ENCODE measurements at regions not wholly inside any gene's neighbourhood (a gene's known extent, or its start where the extent isn't known, plus 50 kb on each side); places are given as distances from the start of the nearest gene placed in this dataset.
A peak's percentile ranks its signal among the peaks of the same experiment; 100 is the strongest.

- Histone ChIP-seq H3K9ac (ENCODE audit: low read depth, low read length) (no peak overlapping the region), H3K9me3 (ENCODE audit: control insufficient read depth, insufficient read depth, low read length) (no peaks in the 10 kb centered on the region), H3K36me3 (ENCODE audit: insufficient read depth, low read length) (no peaks in the 10 kb centered on the region), H3K4me1 (ENCODE audit: insufficient read depth, low read length) (no peaks in the 10 kb centered on the region)
These were observed 63.0 kb downstream of the INSIG1 start for GRCh38 chr7:155360495-155361345.

DNA sequence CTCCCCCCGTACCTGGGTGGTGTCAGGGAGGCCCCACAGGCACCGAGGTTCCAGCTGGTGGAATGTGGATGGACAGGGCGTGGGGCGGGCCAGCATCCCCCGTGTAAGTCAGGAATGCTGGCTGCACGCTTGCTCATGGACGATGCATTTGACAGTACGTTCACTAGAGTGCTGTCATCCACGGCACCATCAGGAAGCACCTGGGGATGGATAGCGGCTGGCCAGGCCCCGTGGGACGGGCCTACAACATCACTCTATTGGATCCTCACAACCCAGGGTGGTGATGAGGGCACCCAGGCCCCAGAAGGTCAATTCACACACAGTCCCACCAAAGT is 63.6 kb downstream of the INSIG1 start:
- Histone ChIP-seq H3K36me3 (ENCODE audit: insufficient read depth, low read length) (no peaks in the 10 kb centered on the region), H3K9me3 (ENCODE audit: control insufficient read depth, insufficient read depth, low read length) (no peaks in the 10 kb centered on the region), H3K9ac (ENCODE audit: low read depth, low read length) (no peak overlapping the region), H3K4me1 (ENCODE audit: insufficient read depth, low read length) (no peaks in the 10 kb centered on the region)

- Histone ChIP-seq H3K9ac (ENCODE audit: low read depth, low read length) (no peak overlapping the region), H3K4me1 (ENCODE audit: insufficient read depth, low read length) (no peaks in the 10 kb centered on the region), H3K36me3 (ENCODE audit: insufficient read depth, low read length) (no peaks in the 10 kb centered on the region), H3K9me3 (ENCODE audit: control insufficient read depth, insufficient read depth, low read length) (no peaks in the 10 kb centered on the region)
These were observed 64.3 kb downstream of the INSIG1 start for GRCh38 chr7:155361947-155362346.

GRCh38 chr7:155362380-155363145 is 64.9 kb downstream of the INSIG1 start:
- no peaks in the 10 kb centered on the region for H3K9me3 ChIP-seq (ENCODE audit: control insufficient read depth, insufficient read depth, low read length)
- no peaks in the 10 kb centered on the region for H3K4me1 ChIP-seq (ENCODE audit: insufficient read depth, low read length)

DNA sequence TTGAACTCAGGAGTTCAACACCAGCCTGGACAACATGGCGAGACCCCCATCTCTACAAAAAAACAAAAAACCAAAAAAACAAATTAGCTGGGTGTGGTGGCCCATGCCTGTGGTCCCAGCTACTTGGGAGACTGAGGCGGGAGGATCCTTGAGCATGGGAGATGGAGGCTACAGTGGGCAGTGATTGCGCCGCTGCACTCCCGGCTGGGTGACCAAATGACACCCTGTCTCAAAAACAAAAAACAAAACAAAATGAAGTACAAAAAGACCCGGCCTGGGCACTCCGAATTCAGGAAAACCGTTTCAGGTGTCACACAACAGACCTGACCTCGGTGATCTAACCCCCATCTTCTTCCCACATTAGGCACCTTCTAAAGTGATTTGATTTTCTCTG is 65.5 kb downstream of the INSIG1 start:
- no peaks in the 10 kb centered on the region for H3K36me3 ChIP-seq (ENCODE audit: insufficient read depth, low read length)
- H3K9ac ChIP-seq (ENCODE audit: low read depth, low read length), result no peak overlapping the region
- H3K9me3 ChIP-seq (ENCODE audit: control insufficient read depth, insufficient read depth, low read length), result no peaks in the 10 kb centered on the region
- H3K4me1 ChIP-seq (ENCODE audit: insufficient read depth, low read length), result no peaks in the 10 kb centered on the region

More at GRCh38 chr7:155362380-155363145, 64.9 kb downstream of the INSIG1 start:
- H3K36me3 ChIP-seq (ENCODE audit: insufficient read depth, low read length), result no peaks in the 10 kb centered on the region
- no peak overlapping the region for H3K9ac ChIP-seq (ENCODE audit: low read depth, low read length)

GRCh38 chr7:155363852-155364600 is 66.3 kb downstream of the INSIG1 start:
- no peaks in the 10 kb centered on the region for H3K36me3 ChIP-seq (ENCODE audit: insufficient read depth, low read length)
- H3K4me1 ChIP-seq (ENCODE audit: insufficient read depth, low read length), result no peaks in the 10 kb centered on the region
- H3K9ac ChIP-seq (ENCODE audit: low read depth, low read length), result no peak overlapping the region
- H3K9me3 ChIP-seq (ENCODE audit: control insufficient read depth, insufficient read depth, low read length), result no peaks in the 10 kb centered on the region

DNA sequence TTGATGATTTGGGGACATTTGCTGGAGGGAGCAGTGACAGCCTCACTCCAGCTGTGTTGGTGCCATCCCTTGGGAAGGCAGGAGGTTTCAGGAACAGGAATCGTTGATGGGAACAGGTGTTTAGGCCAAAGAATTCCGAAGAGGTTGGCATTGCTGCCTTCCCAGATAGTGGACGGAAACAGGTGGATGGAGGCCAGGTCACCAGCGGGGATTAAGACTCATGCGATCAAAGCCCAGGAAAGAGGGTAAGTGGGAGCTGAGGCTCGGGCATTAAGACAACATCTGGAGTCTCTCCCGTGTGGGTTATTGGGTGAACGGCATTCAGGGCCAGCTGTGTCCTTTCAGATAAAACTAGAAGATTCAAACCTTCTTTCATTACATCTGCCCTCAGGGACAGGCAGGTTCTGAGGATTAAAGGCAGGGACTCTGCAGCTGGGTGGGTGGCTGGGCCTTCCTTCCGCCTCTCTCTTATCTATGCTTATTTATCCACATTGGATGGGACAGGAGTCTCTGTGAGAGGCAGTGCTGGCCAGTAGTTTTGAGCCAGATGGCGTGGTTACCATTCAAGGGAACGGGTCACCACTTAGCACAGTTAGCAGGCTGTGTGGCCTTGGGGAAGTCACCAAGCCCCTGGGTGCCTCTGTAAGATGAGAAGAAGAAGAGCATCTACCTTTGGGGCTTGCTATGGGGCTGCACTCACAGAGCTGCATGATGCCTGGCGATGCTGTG is 67.6 kb downstream of the INSIG1 start:
- Histone ChIP-seq H3K4me1 (ENCODE audit: insufficient read depth, low read length) (no peaks in the 10 kb centered on the region), H3K36me3 (ENCODE audit: insufficient read depth, low read length) (no peaks in the 10 kb centered on the region), H3K9ac (ENCODE audit: low read depth, low read length) (no peak overlapping the region)

DNA sequence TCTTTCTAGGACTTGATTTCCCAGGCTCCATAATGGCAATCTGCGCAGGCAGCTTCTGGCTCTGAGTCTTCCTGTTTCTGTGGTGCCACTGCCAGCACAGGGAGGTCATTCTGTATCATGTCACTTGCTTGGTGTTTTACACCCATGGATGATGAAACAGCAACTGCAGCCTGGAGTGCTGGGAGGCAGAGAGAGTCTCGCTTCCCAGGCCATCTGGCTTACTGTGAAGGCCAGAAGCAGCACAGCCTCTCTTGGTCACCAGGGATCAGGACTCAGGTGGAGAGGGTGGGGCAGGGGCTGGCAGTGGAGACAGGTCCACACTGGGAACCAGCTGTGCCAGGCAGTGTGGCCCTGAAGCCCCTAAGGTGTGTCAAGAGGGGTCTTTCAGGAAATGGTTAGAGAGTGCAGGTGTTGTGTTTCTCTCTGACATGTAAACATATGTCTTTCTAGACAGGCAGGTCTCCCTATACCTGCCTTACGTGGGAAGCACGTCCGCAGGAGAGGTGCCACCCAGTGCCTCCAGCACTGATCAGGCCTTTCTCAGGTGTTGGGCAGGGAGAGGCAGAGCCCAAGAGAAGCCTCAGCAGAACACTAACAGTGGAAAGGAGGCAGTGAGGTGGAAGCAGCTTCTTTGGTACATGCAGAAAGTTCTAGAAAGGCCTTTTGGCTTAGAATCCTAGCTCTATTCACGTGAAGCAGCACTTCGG is 71.4 kb downstream of the INSIG1 start:
- H3K9ac ChIP-seq (ENCODE audit: low read depth, low read length), result no peak overlapping the region
- no peaks in the 10 kb centered on the region for H3K36me3 ChIP-seq (ENCODE audit: insufficient read depth, low read length)
- no peaks in the 10 kb centered on the region for H3K9me3 ChIP-seq (ENCODE audit: control insufficient read depth, insufficient read depth, low read length)
- no peaks in the 10 kb centered on the region; the same call in 1 of the 2 replicates for H3K4me1 ChIP-seq (ENCODE audit: insufficient read depth, low read length)

More for the DNA sequence above, 67.6 kb downstream of the INSIG1 start:
- no peaks in the 10 kb centered on the region for H3K9me3 ChIP-seq (ENCODE audit: control insufficient read depth, insufficient read depth, low read length)

GRCh38 chr7:155369766-155370165 is 72.1 kb downstream of the INSIG1 start:
- H3K36me3 ChIP-seq (ENCODE audit: insufficient read depth, low read length), result no peaks in the 10 kb centered on the region
- H3K4me1 ChIP-seq (ENCODE audit: insufficient read depth, low read length), result no peaks in the 10 kb centered on the region; the same call in 1 of the 2 replicates
- no peak overlapping the region for H3K9ac ChIP-seq (ENCODE audit: low read depth, low read length)
- H3K9me3 ChIP-seq (ENCODE audit: control insufficient read depth, insufficient read depth, low read length), result no peaks in the 10 kb centered on the region

GRCh38 chr7:155371331-155371883 is 73.7 kb downstream of the INSIG1 start:
- Histone ChIP-seq H3K36me3 (ENCODE audit: insufficient read depth, low read length) (no peaks in the 10 kb centered on the region), H3K4me1 (ENCODE audit: insufficient read depth, low read length) (peaks cover 4% of the 10 kb centered on the region; the same call in 1 of the 2 replicates), H3K9ac (ENCODE audit: low read depth, low read length) (peak overlapping the region; percentile 20; the same call in 1 of the 2 replicates), H3K9me3 (ENCODE audit: control insufficient read depth, insufficient read depth, low read length) (no peaks in the 10 kb centered on the region)

DNA sequence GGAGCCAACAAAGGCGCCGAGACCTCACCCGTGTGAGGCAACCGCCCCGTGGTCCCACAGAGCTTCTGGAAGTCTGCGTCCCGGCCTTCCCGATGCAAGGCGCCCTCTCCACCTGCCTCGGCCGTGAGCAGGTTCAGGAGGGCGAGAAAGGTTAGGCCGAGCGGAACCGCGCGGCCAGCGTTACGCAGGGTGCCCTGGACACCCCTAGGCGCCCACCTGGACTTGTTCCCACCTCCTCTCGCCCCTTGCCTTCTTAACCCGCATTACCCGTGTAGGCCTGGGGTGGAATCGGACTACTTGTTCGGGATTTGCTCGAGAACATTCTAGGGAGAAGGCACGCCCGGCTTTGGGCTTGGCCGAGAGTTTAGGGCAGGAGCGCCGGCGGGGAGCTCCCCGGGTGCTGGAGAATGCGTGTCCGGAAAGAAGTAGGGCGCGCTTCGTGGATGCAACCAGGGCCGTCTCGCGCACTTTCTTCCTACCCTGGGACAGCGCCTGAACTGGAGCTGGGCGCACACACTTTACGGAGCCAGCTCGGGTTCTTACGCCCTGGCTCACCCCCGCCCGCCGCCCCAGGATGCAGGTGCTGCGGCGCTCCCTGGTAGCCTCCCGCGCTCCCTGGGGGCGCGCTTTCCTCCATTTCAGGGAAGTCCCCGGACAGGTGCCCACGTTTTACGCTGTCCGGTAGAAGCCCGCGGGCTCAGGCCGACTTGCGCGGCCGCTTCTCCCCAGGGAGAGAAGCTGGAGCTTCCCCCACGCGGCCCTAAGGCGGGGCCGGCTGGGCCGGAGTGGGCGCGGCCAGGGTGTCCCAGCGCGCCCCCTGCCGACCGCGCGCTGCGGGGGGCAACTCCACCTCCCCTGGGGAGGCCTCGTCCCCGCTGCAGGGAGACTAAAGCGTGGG is 74.5 kb downstream of the INSIG1 start:
- Histone ChIP-seq H3K4me1 (ENCODE audit: insufficient read depth, low read length) (peaks cover 4% of the 10 kb centered on the region; the same call in 1 of the 2 replicates), H3K36me3 (ENCODE audit: insufficient read depth, low read length) (no peaks in the 10 kb centered on the region), H3K9ac (ENCODE audit: low read depth, low read length) (peak overlapping the region; percentile 33; the same call in 1 of the 2 replicates), H3K9me3 (ENCODE audit: control insufficient read depth, insufficient read depth, low read length) (no peaks in the 10 kb centered on the region)

- Histone ChIP-seq H3K4me1 (ENCODE audit: insufficient read depth, low read length) (peaks cover 4% of the 10 kb centered on the region; the same call in 1 of the 2 replicates), H3K9ac (ENCODE audit: low read depth, low read length) (peak overlapping the region; percentile 33; the same call in 1 of the 2 replicates), H3K9me3 (ENCODE audit: control insufficient read depth, insufficient read depth, low read length) (no peaks in the 10 kb centered on the region), H3K36me3 (ENCODE audit: insufficient read depth, low read length) (no peaks in the 10 kb centered on the region)
These were observed 75.2 kb downstream of the INSIG1 start for GRCh38 chr7:155372782-155373358.
